ENCODE measurements at regions not wholly inside any gene's neighbourhood (a gene's known extent, or its start where the extent isn't known, plus 50 kb on each side); places are given as distances from the start of the nearest gene placed in this dataset.
"Not testable (repeated sequence)": the region's sequence is repeated elsewhere in the genome, so short reads cannot be mapped to it uniquely, and the experiment has no call there.

GRCh38 chr2:16750175-16750924 is 84.7 kb upstream of the CYRIA start:
- H3K9me2 ChIP-seq (ENCODE audit: insufficient read depth) = no peaks in the 10 kb centered on the region
- no peak overlapping the region for H3K9ac ChIP-seq (ENCODE audit: low read length)
- CTCF ChIA-PET = no interaction called here
- no peaks in the 10 kb centered on the region for H3K9me3 ChIP-seq (ENCODE audit: control insufficient read depth in 1 of 2, insufficient read depth in 1 of 2, low read depth in 1 of 2, low read length in 2 of 2)
- H3K27me3 ChIP-seq (ENCODE audit: insufficient read depth, low read length) = peaks cover 9% of the 10 kb centered on the region; the same call in 1 of the 2 replicates
- ATAC-seq = no peak
- RAD21 ChIA-PET (ENCODE audit: low non-redundant PET in 1 of 2, low total read pairs in 2 of 2, uncharacterized antibody in 2 of 2, unreplicated experiment in 2 of 2) = no interaction called here
- no peak for DNase-seq (ENCODE audit: low read depth, low spot score)
- no peak overlapping the region for H3K4me3 ChIP-seq (replicated peaks in 1 of 2; ENCODE audit: low read depth in 1 of 2, low read length in 2 of 2)
- no peaks in the 10 kb centered on the region for H3K79me2 ChIP-seq (ENCODE audit: insufficient read depth, low read length)
- no peak overlapping the region for H2AFZ ChIP-seq (ENCODE audit: low read depth, low read length, poor library complexity, severe bottlenecking)
- intact Hi-C loops (cut with micrococcal nuclease) = no loop called here
- POLR2A ChIA-PET = no interaction called here
- TF ChIP-seq EZH2 (IDR thresholded peaks at IDR 0.05) = no peak
- no peak for TF ChIP-seq RAD21 (IDR thresholded peaks at IDR 0.05; ENCODE audit: low read depth)
- TF ChIP-seq ELF1 (IDR thresholded peaks at IDR 0.05; ENCODE audit: borderline replicate concordance, low read depth) = no peak
- no peak for TF ChIP-seq JUND (IDR thresholded peaks at IDR 0.05)
- no peak for TF ChIP-seq SRF (IDR thresholded peaks at IDR 0.05; ENCODE audit: low read depth)
- no peak for TF ChIP-seq FOSL1 (IDR thresholded peaks at IDR 0.05; ENCODE audit: low read depth)
- no peak for TF ChIP-seq MAX (IDR thresholded peaks at IDR 0.05)
- TF ChIP-seq ZFX (IDR thresholded peaks at IDR 0.05) = no peak
- TF ChIP-seq YY1 (IDR thresholded peaks at IDR 0.05; ENCODE audit: extremely low read depth, insufficient replicate concordance, low read depth, low read length) = no peak
- no peaks in the 10 kb centered on the region for H4K20me1 ChIP-seq (ENCODE audit: insufficient read depth)
- no peaks in the 10 kb centered on the region for H3K4me1 ChIP-seq (ENCODE audit: control insufficient read depth in 1 of 2, insufficient read depth in 2 of 2, low read length in 2 of 2)
- no TSS peak for BruUV-seq (replicated peaks)
- no peak overlapping the region for H3K27ac ChIP-seq (ENCODE audit: low read depth, low read length)
- no peaks in the 10 kb centered on the region for H3K36me3 ChIP-seq (ENCODE audit: control insufficient read depth in 1 of 2, insufficient read depth in 2 of 2, low read length in 2 of 2)
- no peak overlapping the region for H3K4me2 ChIP-seq (ENCODE audit: low read length)

GRCh38 chr2:16748511-16749266 is 83.1 kb upstream of the CYRIA start:
- intact Hi-C loops (cut with micrococcal nuclease); H3K27me3 ChIP-seq (ENCODE audit: insufficient read depth, low read length); H3K4me2 ChIP-seq (ENCODE audit: low read length); H3K9me3 ChIP-seq (ENCODE audit: control insufficient read depth in 1 of 2, insufficient read depth in 1 of 2, low read depth in 1 of 2, low read length in 2 of 2); H4K20me1 ChIP-seq (ENCODE audit: insufficient read depth); H3K27ac ChIP-seq (ENCODE audit: low read depth, low read length); RAD21 ChIA-PET (ENCODE audit: low non-redundant PET in 1 of 2, low total read pairs in 2 of 2, uncharacterized antibody in 2 of 2, unreplicated experiment in 2 of 2); H3K36me3 ChIP-seq (ENCODE audit: control insufficient read depth in 1 of 2, insufficient read depth in 2 of 2, low read length in 2 of 2); H3K9ac ChIP-seq (ENCODE audit: low read length); DNase-seq (ENCODE audit: low read depth, low spot score); BruUV-seq (replicated peaks); H3K4me1 ChIP-seq (ENCODE audit: control insufficient read depth in 1 of 2, insufficient read depth in 2 of 2, low read length in 2 of 2); CTCF ChIA-PET; POLR2A ChIA-PET; H3K4me3 ChIP-seq (replicated peaks in 1 of 2; ENCODE audit: low read depth in 1 of 2, low read length in 2 of 2); H3K9me2 ChIP-seq (ENCODE audit: insufficient read depth); H2AFZ ChIP-seq (ENCODE audit: low read depth, low read length, poor library complexity, severe bottlenecking); H3K79me2 ChIP-seq (ENCODE audit: insufficient read depth, low read length); ATAC-seq: not testable (repeated sequence)

All from HCT116 (cell line).